Effector memory CD8-positive, alpha-beta T cell (primary cell): ENCODE measurements at regions not wholly inside any gene's neighbourhood (a gene's known extent, or its start where the extent isn't known, plus 50 kb on each side); places are given as distances from the start of the nearest gene placed in this dataset.

ENCODE experiments used
- ATAC-seq: fragments of 150-1000 bp; cut with Tn5 transposase; replicated peaks from 2 replicates; pipeline ENCODE4 v1.10.0; 2021; ENCODE audit warnings: mild to moderate bottlenecking, moderate library complexity
- DNase-seq, 3 experiments: peaks; one replicate each; pipeline ENCODE4 v3.0.0; 2021
- H3K27ac Mint-ChIP-seq, 2 donors: one replicate each; pipeline ENCODE4 v1.8.0; 2022; ENCODE audit warnings: mild to moderate bottlenecking in 2 of 2, mixed read lengths in 2 of 2, moderate library complexity in 2 of 2
- H3K27me3 Mint-ChIP-seq, 2 donors: one replicate each; pipeline ENCODE4 v1.8.0; 2022; ENCODE audit warnings: mixed read lengths in 2 of 2
- H3K36me3 Mint-ChIP-seq: one replicate; pipeline ENCODE4 v1.8.0; 2022; ENCODE audit warnings: mild to moderate bottlenecking, moderate library complexity, mixed read lengths; ENCODE audit not compliant: insufficient read depth
- H3K4me1 Mint-ChIP-seq, 2 donors: one replicate each; pipeline ENCODE4 v1.8.0; 2022; ENCODE audit warnings: low read depth in 2 of 2, mixed read lengths in 2 of 2
- H3K4me3 Mint-ChIP-seq, 2 donors: one replicate each; pipeline ENCODE4 v1.8.0; 2022; ENCODE audit warnings: mild to moderate bottlenecking in 2 of 2, mixed read lengths in 2 of 2, moderate library complexity in 2 of 2
- H3K9me3 Mint-ChIP-seq, 2 donors: one replicate each; pipeline ENCODE4 v1.8.0; 2022; ENCODE audit warnings: mixed read lengths in 2 of 2

- no peak for DNase-seq
- ATAC-seq, result no peak
- Mint-ChIP-seq H3K4me1 (no peaks in the 10 kb centered on the region), H3K27ac (no peak overlapping the region), H3K27me3 (no peaks in the 10 kb centered on the region), H3K9me3 (peaks cover 3 to 7% of the 10 kb centered on the region in 2 donors), H3K4me3 (no peak overlapping the region), H3K36me3 (no peaks in the 10 kb centered on the region)
These were observed 341.8 kb downstream of the NFIB start for GRCh38 chr9:13971966-13972655.

DNA sequence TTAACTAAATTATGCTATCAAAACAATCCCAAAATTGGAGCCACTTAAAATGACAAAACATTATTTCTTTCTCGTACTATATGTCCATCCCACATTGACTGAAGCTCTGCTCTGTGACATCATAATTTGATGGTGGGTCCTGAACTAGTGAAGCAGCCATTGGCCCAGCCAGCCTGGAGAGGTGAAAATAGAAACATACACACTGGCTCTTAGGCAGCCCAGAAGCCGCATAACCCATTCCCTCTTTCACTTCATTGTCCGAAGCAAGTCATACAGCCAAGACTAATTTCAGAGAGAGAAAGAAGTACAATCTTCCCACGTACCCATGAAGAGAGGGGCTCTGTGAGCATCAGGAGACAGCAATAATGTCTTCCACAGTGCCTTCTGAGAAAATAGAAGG lies 342.5 kb downstream of the NFIB start:
- ATAC-seq, result no peak
- no peak overlapping the region for H3K27ac Mint-ChIP-seq

DNA sequence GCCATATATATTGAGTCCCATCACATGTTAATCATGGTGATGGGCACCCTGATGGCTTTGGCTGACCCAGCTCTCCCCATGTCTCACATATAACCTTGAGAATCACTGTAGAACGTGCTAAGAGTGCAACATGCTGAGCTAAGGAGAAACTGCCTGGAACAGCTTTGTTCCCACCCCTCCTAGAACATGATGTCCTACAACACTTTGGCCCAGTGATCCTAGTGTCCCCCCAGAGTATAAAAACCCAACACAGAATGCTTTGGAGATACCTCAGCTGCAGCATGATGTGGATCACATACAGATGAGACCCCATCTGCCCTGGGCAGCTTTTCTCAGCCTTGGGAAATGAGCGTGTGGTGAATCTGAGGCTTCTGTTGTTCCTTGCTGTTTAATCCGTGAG lies 343.5 kb downstream of the NFIB start:
- H3K27me3 Mint-ChIP-seq, result no peaks in the 10 kb centered on the region
- no peaks in the 10 kb centered on the region for H3K36me3 Mint-ChIP-seq
- no peaks in the 10 kb centered on the region for H3K4me1 Mint-ChIP-seq
- DNase-seq, result no peak
- no peak overlapping the region for H3K27ac Mint-ChIP-seq
- H3K4me3 Mint-ChIP-seq, result no peak overlapping the region
- ATAC-seq, result no peak
- H3K9me3 Mint-ChIP-seq, result peaks cover 0 to 2% of the 10 kb centered on the region in 2 donors

More for the DNA sequence above, 342.5 kb downstream of the NFIB start:
- Mint-ChIP-seq H3K36me3 (no peaks in the 10 kb centered on the region), H3K27me3 (no peaks in the 10 kb centered on the region), H3K9me3 (peaks cover 2 to 3% of the 10 kb centered on the region in 2 donors), H3K4me3 (no peak overlapping the region), H3K4me1 (no peaks in the 10 kb centered on the region)
- no peak for DNase-seq

DNA sequence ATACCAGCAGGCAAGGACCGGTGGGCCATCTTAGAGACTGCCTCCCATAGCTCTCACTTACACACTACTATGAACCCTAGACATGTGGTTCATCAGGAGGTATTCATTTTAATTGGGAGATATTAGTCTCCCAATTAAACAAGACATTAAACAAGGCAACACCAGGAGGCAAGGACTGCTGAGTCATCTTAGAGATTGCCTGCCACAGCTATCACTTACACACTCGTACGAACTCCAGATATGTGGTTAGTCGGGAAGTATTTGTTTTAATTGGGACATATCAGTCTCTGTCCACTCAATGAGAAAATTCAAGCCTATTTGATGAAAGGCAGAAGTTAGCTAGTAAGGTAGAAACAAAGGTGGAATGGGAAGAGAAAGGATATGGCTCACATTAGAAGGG lies 343.9 kb downstream of the NFIB start:
- ATAC-seq (no peak), DNase-seq (no peak)
- H3K4me1 Mint-ChIP-seq, result no peaks in the 10 kb centered on the region
- H3K4me3 Mint-ChIP-seq, result no peak overlapping the region
- no peaks in the 10 kb centered on the region for H3K27me3 Mint-ChIP-seq
- H3K36me3 Mint-ChIP-seq, result no peaks in the 10 kb centered on the region
- no peak overlapping the region for H3K27ac Mint-ChIP-seq
- H3K9me3 Mint-ChIP-seq, result peaks cover 0 to 2% of the 10 kb centered on the region in 2 donors

GRCh38 chr9:13967438-13967837 lies 346.5 kb downstream of the NFIB start:
- H3K36me3 Mint-ChIP-seq, result no peaks in the 10 kb centered on the region
- no peak overlapping the region for H3K27ac Mint-ChIP-seq
- no peaks in the 10 kb centered on the region for H3K4me1 Mint-ChIP-seq
- no peak for ATAC-seq
- H3K27me3 Mint-ChIP-seq, result no peaks in the 10 kb centered on the region
- DNase-seq, result no peak
- H3K9me3 Mint-ChIP-seq, result peaks cover 0 to 2% of the 10 kb centered on the region in 2 donors
- no peak overlapping the region for H3K4me3 Mint-ChIP-seq

DNA sequence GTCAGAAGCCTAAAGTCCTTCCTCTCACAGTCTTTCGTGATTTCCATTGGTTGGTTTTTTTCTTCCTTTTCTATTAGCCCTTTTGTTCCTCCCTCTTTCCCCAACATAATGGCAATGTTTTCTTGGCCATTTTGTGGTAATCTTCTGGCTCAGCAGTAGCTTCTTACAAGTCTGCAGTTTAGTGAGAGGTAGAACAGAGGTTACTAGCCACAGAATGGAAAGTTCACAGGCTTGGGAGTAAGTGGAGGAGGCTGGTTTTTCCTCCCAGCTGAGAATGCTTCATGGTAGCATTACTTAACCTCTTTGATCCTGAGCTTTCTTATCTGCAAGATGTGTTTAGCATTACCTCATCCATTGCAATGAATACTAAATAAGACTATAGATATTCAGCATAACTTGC lies 346.9 kb downstream of the NFIB start:
- H3K4me1 Mint-ChIP-seq, result no peaks in the 10 kb centered on the region
- H3K9me3 Mint-ChIP-seq, result peaks cover 0 to 3% of the 10 kb centered on the region in 2 donors
- H3K27me3 Mint-ChIP-seq, result no peaks in the 10 kb centered on the region
- no peaks in the 10 kb centered on the region for H3K36me3 Mint-ChIP-seq
- H3K27ac Mint-ChIP-seq, result no peak overlapping the region
- no peak overlapping the region for H3K4me3 Mint-ChIP-seq
- DNase-seq (no peak), ATAC-seq (no peak)

DNA sequence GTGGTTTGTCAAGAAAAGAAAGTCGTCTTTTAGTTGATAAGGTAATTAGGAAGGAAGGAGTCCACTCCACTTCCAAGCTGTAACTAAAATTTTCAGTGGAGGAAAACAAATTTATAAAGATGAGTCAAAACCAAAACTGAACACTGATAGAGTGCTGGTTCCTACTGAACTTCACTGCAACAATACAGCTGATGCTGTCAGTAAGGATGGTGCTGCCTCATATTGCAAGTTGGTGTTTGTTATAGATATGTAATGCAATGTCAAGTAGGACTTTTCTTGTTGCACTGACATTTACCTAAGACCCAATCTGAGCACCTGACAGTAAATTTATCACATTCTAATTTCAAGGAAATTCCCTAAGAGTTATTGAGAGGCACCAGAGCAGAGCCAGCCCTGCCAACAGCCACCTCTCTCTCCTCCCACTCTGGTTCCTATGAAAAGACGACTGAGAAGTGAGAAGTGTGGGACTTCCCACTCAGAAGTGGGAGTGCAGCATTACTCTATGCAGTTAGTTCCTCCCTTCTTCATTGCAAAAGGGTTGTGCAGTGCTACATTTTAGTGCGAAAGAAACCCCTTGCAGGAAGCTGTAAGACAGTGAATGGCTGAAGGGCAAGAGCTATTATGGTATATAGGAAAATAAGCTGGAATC lies 350.8 kb downstream of the NFIB start:
- Mint-ChIP-seq H3K27me3 (no peaks in the 10 kb centered on the region), H3K4me3 (no peak overlapping the region), H3K36me3 (no peaks in the 10 kb centered on the region), H3K9me3 (peaks cover 0 to 4% of the 10 kb centered on the region in 2 donors), H3K27ac (no peak overlapping the region), H3K4me1 (no peaks in the 10 kb centered on the region)
- ATAC-seq (no peak), DNase-seq (no peak)

- no peaks in the 10 kb centered on the region for H3K27me3 Mint-ChIP-seq
- no peak for ATAC-seq
- H3K9me3 Mint-ChIP-seq, result peaks cover 0 to 4% of the 10 kb centered on the region in 2 donors
- no peak for DNase-seq
- no peak overlapping the region for H3K4me3 Mint-ChIP-seq
- no peak overlapping the region for H3K27ac Mint-ChIP-seq
- H3K4me1 Mint-ChIP-seq, result no peaks in the 10 kb centered on the region
- no peaks in the 10 kb centered on the region for H3K36me3 Mint-ChIP-seq
These were observed 351.9 kb downstream of the NFIB start for GRCh38 chr9:13962006-13962405.

DNA sequence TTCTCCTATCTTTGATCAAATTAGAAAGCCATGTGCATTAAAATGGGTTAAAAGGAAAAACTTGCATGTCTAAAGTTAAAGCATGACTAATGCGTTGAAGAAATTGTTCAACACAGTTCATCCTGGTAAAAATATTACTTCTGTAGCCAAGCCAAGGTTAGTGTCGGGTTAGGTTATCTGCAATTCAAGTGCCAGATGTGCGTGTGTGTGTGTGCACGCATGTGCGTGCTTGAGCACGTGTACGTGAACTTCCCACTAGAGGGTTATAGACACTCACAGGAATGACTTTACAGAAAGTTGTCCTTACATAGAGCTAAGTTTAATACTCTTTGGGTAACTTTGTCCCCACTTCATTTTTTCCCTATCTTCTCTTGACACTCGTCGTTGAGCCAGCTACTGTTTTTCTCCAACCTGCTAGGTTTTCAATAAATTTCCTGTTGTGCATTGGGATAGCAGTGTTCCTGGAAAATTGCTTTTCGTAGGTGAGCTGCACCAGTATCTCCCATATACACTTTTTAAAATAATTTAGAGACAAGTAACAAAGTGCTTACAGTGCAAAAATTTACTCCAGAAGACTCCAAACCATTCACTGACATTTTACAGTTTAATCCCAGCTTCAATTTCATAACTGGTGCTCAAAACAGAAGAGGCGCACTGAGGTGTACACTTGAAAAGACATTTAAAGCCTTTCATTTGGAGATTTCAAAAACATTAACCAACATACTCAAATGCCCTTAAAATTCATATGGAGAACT lies 353.8 kb downstream of the NFIB start:
- H3K4me3 Mint-ChIP-seq, result no peak overlapping the region
- H3K9me3 Mint-ChIP-seq, result peaks cover 0 to 2% of the 10 kb centered on the region in 2 donors
- DNase-seq, result no peak
- no peak for ATAC-seq
- H3K27me3 Mint-ChIP-seq, result no peaks in the 10 kb centered on the region
- H3K36me3 Mint-ChIP-seq, result no peaks in the 10 kb centered on the region
- H3K27ac Mint-ChIP-seq, result no peak overlapping the region
- H3K4me1 Mint-ChIP-seq, result no peaks in the 10 kb centered on the region

GRCh38 chr9:13958672-13959071 lies 355.3 kb downstream of the NFIB start:
- H3K27ac Mint-ChIP-seq, result no peak overlapping the region
- H3K36me3 Mint-ChIP-seq, result no peaks in the 10 kb centered on the region
- no peak overlapping the region for H3K4me3 Mint-ChIP-seq
- H3K9me3 Mint-ChIP-seq, result peaks cover 0 to 2% of the 10 kb centered on the region in 2 donors
- no peaks in the 10 kb centered on the region for H3K4me1 Mint-ChIP-seq
- no peak for DNase-seq
- H3K27me3 Mint-ChIP-seq, result no peaks in the 10 kb centered on the region
- ATAC-seq, result no peak

DNA sequence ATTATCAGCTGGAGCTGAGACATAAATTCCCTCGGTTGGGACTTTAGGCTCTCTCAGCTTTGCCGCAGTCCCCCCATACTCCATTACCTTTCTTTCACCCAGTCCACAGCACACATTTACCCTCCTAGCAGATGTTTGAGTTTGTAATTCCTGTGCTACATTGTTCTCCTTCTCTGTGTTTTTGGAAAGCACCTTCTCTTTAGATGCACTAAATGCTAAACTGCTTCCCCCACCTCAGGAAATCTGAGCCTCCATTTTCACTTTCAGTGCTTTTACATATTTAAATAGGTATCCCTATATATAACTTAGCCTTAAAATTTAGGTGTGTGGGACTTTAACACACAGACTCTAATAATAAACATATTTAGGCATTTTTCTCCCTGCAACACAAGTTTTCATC lies 356.9 kb downstream of the NFIB start:
- ATAC-seq (no peak), DNase-seq (no peak)
- Mint-ChIP-seq H3K4me3 (no peak overlapping the region), H3K27ac (no peak overlapping the region), H3K4me1 (no peaks in the 10 kb centered on the region), H3K27me3 (no peaks in the 10 kb centered on the region), H3K9me3 (peaks cover 0 to 2% of the 10 kb centered on the region in 2 donors), H3K36me3 (no peaks in the 10 kb centered on the region)

DNA sequence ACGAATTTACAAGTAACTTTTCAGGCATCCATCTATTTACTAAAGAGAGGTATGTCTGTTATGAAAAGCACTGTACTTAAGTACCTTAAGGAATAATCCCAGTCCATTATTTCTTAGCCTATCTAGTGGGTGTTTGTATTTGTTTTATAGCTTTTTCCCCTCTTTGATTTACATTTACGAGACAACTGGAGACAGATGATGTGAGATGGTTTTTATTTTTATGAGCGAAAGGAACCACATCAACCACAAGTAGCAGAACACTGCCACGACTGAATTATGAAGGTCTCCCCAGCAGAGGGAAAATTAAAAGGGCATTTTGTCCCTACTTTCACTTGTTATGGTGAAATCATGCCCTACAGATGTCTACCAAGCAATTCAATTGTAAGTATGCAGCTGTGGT lies 357.8 kb downstream of the NFIB start:
- H3K4me1 Mint-ChIP-seq, result no peaks in the 10 kb centered on the region
- H3K27ac Mint-ChIP-seq, result no peak overlapping the region
- ATAC-seq, result no peak
- H3K4me3 Mint-ChIP-seq, result no peak overlapping the region
- no peaks in the 10 kb centered on the region for H3K36me3 Mint-ChIP-seq
- no peak for DNase-seq
- no peaks in the 10 kb centered on the region for H3K27me3 Mint-ChIP-seq
- peaks cover 0 to 1% of the 10 kb centered on the region in 2 donors for H3K9me3 Mint-ChIP-seq

- H3K9me3 Mint-ChIP-seq, result peaks cover 5% of the 10 kb centered on the region in 2 donors
- no peaks in the 10 kb centered on the region for H3K27me3 Mint-ChIP-seq
- no peak overlapping the region for H3K27ac Mint-ChIP-seq
- no peaks in the 10 kb centered on the region for H3K4me1 Mint-ChIP-seq
- ATAC-seq, result no peak
- no peak overlapping the region for H3K4me3 Mint-ChIP-seq
- DNase-seq, result no peak
- no peaks in the 10 kb centered on the region for H3K36me3 Mint-ChIP-seq
These were observed 361.0 kb downstream of the NFIB start for GRCh38 chr9:13952906-13953305.

DNA sequence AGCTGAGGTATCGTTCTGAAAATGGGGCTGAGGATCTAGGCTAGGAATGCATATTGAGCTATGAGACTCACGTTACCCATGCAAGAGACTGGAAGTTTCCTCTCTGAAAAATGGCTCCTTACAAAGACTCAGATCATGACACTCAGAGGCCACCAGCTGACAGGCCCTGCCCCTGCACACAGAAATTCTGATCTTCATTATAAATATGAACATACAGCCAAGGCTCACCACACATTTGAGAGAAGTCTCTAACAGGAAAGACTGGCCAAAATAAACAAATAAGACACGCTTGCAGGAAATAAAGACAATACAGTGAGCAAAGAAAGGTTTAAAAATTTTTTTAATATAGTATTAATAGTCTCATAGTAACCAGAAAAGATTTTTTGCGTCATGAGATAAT lies 365.9 kb downstream of the NFIB start:
- Mint-ChIP-seq H3K27me3 (no peaks in the 10 kb centered on the region), H3K27ac (no peak overlapping the region), H3K4me1 (no peaks in the 10 kb centered on the region), H3K9me3 (peaks cover 5% of the 10 kb centered on the region in 2 donors), H3K36me3 (no peaks in the 10 kb centered on the region), H3K4me3 (no peak overlapping the region)
- ATAC-seq (no peak), DNase-seq (no peak)
